Peyer's patch (tissue), 4 donors: ENCODE measurements at regions not wholly inside any gene's neighbourhood (a gene's known extent, or its start where the extent isn't known, plus 50 kb on each side); places are given as distances from the start of the nearest gene placed in this dataset.
A peak's percentile ranks its signal among the peaks of the same experiment; 100 is the strongest.

Experiments used
- POLR2A ChIP-seq, 2 donors: fragments of 450-650 bp; IDR thresholded peaks; one replicate each; pipeline ENCODE4 v1.5.1; 2017; ENCODE audit warnings: antibody characterized with exemption in 2 of 2, mild to moderate bottlenecking in 2 of 2, moderate library complexity in 2 of 2
- TF ChIP-seq, protein P1 (sequence below), 6 experiments: fragments of 450-650 bp in 4 of 6; fragments of 200-600 bp in 2 of 6; sonication (generic) in 1 of 6; IDR thresholded peaks; one replicate each; pipeline ENCODE4 v1.5.1; 2017 to 2019; ENCODE audit warnings: antibody characterized with exemption in 6 of 6, mild to moderate bottlenecking in 3 of 6, moderate library complexity in 1 of 6

DNA sequence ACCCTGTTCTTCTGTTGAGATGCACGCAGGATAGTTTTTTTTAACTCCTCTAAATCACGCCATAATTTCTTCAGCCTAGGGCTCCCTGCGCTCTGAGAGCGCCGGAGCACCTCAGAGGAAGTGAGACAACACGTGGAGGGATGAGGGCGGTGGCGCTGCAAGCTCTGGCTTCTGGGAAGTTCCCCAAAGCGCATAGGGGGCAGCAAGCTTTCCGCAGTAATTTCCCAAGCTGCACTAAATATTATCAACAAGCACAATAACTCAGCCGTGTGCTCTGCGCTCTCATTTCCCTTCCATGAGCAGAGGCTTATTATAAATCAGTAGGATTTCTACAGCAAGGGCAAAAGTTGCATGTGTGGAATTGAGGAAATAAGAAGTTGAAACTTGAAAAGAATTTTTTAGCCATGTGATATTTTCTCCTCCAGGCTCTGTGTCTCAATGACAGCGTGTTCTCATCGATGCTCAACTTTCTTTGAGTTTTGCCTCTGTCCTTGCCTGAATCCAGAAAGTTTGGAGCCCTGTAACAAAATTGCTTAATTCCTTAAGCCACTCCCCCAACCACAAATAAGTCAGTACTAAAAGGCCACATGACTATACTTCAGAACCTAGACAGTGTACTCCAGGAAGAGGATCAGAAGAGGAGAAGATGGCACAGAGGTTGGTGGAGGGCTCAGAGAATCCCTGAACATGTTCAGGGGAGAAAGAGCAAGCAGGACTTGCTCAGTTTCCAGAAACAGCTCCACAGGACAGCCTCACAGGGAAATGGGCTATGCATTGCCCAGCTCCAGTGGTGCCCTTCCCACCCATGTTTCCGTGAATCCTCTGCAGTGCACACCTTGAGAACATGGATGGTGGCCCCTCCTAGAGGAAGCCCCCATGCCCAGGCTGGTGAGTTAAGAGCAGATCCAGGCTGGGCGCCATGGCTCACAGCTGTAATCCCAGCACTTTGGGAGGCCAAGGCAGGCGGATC lies 221.5 kb upstream of the GHITM start:
- TF ChIP-seq, protein P1, sequence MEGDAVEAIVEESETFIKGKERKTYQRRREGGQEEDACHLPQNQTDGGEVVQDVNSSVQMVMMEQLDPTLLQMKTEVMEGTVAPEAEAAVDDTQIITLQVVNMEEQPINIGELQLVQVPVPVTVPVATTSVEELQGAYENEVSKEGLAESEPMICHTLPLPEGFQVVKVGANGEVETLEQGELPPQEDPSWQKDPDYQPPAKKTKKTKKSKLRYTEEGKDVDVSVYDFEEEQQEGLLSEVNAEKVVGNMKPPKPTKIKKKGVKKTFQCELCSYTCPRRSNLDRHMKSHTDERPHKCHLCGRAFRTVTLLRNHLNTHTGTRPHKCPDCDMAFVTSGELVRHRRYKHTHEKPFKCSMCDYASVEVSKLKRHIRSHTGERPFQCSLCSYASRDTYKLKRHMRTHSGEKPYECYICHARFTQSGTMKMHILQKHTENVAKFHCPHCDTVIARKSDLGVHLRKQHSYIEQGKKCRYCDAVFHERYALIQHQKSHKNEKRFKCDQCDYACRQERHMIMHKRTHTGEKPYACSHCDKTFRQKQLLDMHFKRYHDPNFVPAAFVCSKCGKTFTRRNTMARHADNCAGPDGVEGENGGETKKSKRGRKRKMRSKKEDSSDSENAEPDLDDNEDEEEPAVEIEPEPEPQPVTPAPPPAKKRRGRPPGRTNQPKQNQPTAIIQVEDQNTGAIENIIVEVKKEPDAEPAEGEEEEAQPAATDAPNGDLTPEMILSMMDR (IDR thresholded peaks at IDR 0.05) = peak in 3 of 6 experiments; percentile 13 to 39 (median 25)
- TF ChIP-seq POLR2A (IDR thresholded peaks at IDR 0.05) = no peak
